T-cell (primary cell): ENCODE measurements at regions not wholly inside any gene's neighbourhood (a gene's known extent, or its start where the extent isn't known, plus 50 kb on each side); places are given as distances from the start of the nearest gene placed in this dataset.

ENCODE experiments used
- ATAC-seq, 4 experiments: fragments of 200-7000 bp in 3 of 4; fragments of 150-1000 bp in 1 of 4; cut with Tn5 transposase; replicated peaks in 1 of 4; 1 replicate in 3 of 4; 2 replicates in 1 of 4; pipeline ENCODE4 v1.10.0; 2021; ENCODE audit warnings: moderate library complexity in 3 of 4, mild to moderate bottlenecking in 2 of 4, moderate number of reproducible peaks in 1 of 4
- CTCF ChIA-PET, 2 donors: fragments of 300-600 bp; sonication (Branson Sonifier 250); formaldehyde crosslinking; loops; one replicate each; lab custom pipeline; 2022; ENCODE audit warnings: antibody characterized with exemption in 2 of 2; lab: Charles Lee
- POLR2A ChIA-PET, 2 donors: fragments of 300-600 bp; sonication (Branson Sonifier 250); formaldehyde crosslinking; loops; one replicate each; lab custom pipeline; 2022; ENCODE audit warnings: antibody characterized with exemption in 2 of 2; lab: Charles Lee
- DNase-seq, 35 experiments: peaks; one replicate each; pipeline versions ENCODE4 v3.0.0 to v3.0.0-alpha.2; 2013 to 2023
- H3K27ac ChIP-seq: one replicate; pipeline ENCODE4 v1.5.1; 2013; ENCODE audit warnings: low read length
- H3K27me3 ChIP-seq, 2 experiments: replicated peaks in 1 of 2; 1 replicate in 1 of 2; 2 replicates in 1 of 2; pipeline versions ENCODE4 v1.6.1 to v1.7.0; 2013; ENCODE audit warnings: low read length in 1 of 2, mixed read lengths in 1 of 2; ENCODE audit not compliant: control insufficient read depth in 2 of 2, insufficient read depth in 2 of 2; ENCODE audit errors: extremely low read depth in 1 of 2
- H3K36me3 ChIP-seq, 2 donors: 1 replicate in 1 of 2; 2 replicates in 1 of 2; pipeline versions ENCODE4 v1.6.1 to v1.7.0; 2013; ENCODE audit warnings: low read length in 1 of 2; ENCODE audit not compliant: control insufficient read depth in 2 of 2, insufficient read depth in 1 of 2; ENCODE audit errors: extremely low read depth in 1 of 2
- H3K4me1 ChIP-seq, 2 experiments: 1 replicate in 1 of 2; 2 replicates in 1 of 2; pipeline versions ENCODE4 v1.6.1 to v1.7.0; 2013; ENCODE audit warnings: low read length in 2 of 2, mixed read lengths in 1 of 2; ENCODE audit not compliant: insufficient read depth in 2 of 2, control insufficient read depth in 1 of 2; ENCODE audit errors: extremely low read depth in 1 of 2
- H3K4me3 ChIP-seq, 2 donors: 1 replicate in 1 of 2; 2 replicates in 1 of 2; pipeline versions ENCODE4 v1.5.1 to v1.7.0; 2013; ENCODE audit warnings: mild to moderate bottlenecking in 2 of 2, low read length in 1 of 2, moderate library complexity in 1 of 2; ENCODE audit not compliant: control insufficient read depth in 1 of 2; ENCODE audit errors: extremely low read depth in 1 of 2
- H3K9me3 ChIP-seq: 2 replicates; pipeline ENCODE4 v1.7.0; 2013
- H3K27ac Mint-ChIP-seq, 2 donors: one replicate each; pipeline ENCODE4 v1.8.0; 2020 to 2021; ENCODE audit warnings: mild to moderate bottlenecking in 2 of 2, mixed read lengths in 2 of 2
- H3K27me3 Mint-ChIP-seq, 2 donors: one replicate each; pipeline ENCODE4 v1.8.0; 2021 to 2022; ENCODE audit warnings: mixed read lengths in 2 of 2
- H3K36me3 Mint-ChIP-seq: one replicate; pipeline ENCODE4 v1.8.0; 2021; ENCODE audit warnings: mixed read lengths
- H3K4me1 Mint-ChIP-seq, 3 donors: one replicate each; pipeline ENCODE4 v1.8.0; 2020 to 2022; ENCODE audit warnings: mixed read lengths in 3 of 3, mild to moderate bottlenecking in 1 of 3
- H3K4me3 Mint-ChIP-seq, 3 donors: one replicate each; pipeline ENCODE4 v1.8.0; 2020 to 2022; ENCODE audit warnings: mild to moderate bottlenecking in 3 of 3, mixed read lengths in 3 of 3, moderate library complexity in 3 of 3
- H3K9me3 Mint-ChIP-seq, 3 donors: one replicate each; pipeline ENCODE4 v1.8.0; 2020 to 2022; ENCODE audit warnings: mixed read lengths in 3 of 3
- WGBS: methylation state at CpG from one replicate; pipeline ENCODE4 v1.1.5; 2013; ENCODE audit warnings: missing lambda C conversion rate; ENCODE audit not compliant: insufficient coverage; 5-methylcytosine and 5-hydroxymethylcytosine counted together

DNA sequence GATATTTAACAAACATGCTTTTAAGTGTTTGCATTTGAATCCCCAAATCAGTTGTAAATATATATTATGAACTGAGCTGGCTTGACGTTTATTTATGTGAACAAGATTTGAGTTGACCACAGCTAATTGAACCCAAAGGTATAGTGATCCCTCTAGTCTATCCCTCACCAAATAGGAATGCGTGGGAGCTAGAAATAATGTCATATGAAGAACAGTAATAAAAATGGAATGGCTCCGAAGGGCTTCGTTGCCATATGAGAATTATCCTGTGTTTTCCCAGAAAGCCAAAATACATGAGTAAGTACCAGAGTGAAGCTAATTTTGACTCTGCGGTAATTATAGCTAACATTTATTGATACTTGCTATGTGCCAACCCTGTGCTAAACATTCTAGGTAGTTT lies 142.7 kb downstream of the ADCYAP1 start:
- H3K4me1 Mint-ChIP-seq, result no peaks in the 10 kb centered on the region
- no peak for DNase-seq
- H3K9me3 Mint-ChIP-seq, result peaks cover 0 to 13% (median 4%) of the 10 kb centered on the region in 3 donors
- no peaks in the 10 kb centered on the region for H3K36me3 Mint-ChIP-seq
- H3K27ac Mint-ChIP-seq, result no peak overlapping the region
- no peak overlapping the region for H3K4me3 ChIP-seq
- H3K4me3 Mint-ChIP-seq, result no peak overlapping the region
- H3K27ac ChIP-seq, result no peak overlapping the region
- CTCF ChIA-PET, result no interaction called here
- no peaks in the 10 kb centered on the region for H3K9me3 ChIP-seq
- H3K36me3 ChIP-seq, result no peaks in the 10 kb centered on the region
- no peak for ATAC-seq
- no CpG with 5 or more reads among the region's 5 CpGs for WGBS
- POLR2A ChIA-PET, result interaction anchor here in 1 of 2 donors (0.6 kb wide), 1 partner anchor 132 kb away, joined by 6 read pairs; no protein-coding TSS in a partner anchor
- H3K4me1 ChIP-seq, result no peaks in the 10 kb centered on the region
- no peaks in the 10 kb centered on the region for H3K27me3 ChIP-seq
- peaks cover 0 to 2% of the 10 kb centered on the region in 2 donors for H3K27me3 Mint-ChIP-seq

GRCh38 chr18:1048032-1048431 lies 143.4 kb downstream of the ADCYAP1 start:
- no peak for ATAC-seq
- H3K4me3 ChIP-seq, result no peak overlapping the region
- H3K4me1 ChIP-seq, result no peaks in the 10 kb centered on the region
- no peaks in the 10 kb centered on the region for H3K9me3 ChIP-seq
- Mint-ChIP-seq H3K4me3 (no peak overlapping the region), H3K36me3 (no peaks in the 10 kb centered on the region), H3K9me3 (peaks cover 0 to 12% (median 0%) of the 10 kb centered on the region in 3 donors), H3K27me3 (peaks cover 0 to 2% of the 10 kb centered on the region in 2 donors), H3K27ac (no peak overlapping the region), H3K4me1 (no peaks in the 10 kb centered on the region)
- H3K27me3 ChIP-seq, result no peaks in the 10 kb centered on the region
- ChIA-PET POLR2A (no interaction called here), CTCF (no interaction called here)
- H3K36me3 ChIP-seq, result no peaks in the 10 kb centered on the region
- no peak overlapping the region for H3K27ac ChIP-seq
- no CpG with 5 or more reads among the region's 4 CpGs for WGBS
- no peak for DNase-seq

DNA sequence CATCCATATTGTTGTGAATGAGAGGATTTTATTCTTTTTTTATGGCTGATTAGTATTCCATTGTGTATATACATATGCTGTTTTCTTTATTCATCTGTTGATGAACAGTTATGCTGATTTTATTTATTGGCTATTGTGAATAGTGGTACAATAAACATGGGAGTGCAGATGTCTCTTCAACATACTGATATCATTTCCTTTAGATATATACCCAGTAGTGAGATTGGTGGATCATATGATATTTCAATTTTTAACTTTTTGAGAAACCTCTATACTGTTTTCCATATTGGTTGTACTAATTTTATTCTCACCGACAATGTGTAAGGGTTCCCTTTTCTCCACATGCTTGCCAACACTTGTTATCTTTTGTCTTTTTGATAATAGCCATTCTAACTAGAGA lies 144.5 kb downstream of the ADCYAP1 start:
- WGBS, result no CpG with 5 or more reads among the region's 1 CpG

DNA sequence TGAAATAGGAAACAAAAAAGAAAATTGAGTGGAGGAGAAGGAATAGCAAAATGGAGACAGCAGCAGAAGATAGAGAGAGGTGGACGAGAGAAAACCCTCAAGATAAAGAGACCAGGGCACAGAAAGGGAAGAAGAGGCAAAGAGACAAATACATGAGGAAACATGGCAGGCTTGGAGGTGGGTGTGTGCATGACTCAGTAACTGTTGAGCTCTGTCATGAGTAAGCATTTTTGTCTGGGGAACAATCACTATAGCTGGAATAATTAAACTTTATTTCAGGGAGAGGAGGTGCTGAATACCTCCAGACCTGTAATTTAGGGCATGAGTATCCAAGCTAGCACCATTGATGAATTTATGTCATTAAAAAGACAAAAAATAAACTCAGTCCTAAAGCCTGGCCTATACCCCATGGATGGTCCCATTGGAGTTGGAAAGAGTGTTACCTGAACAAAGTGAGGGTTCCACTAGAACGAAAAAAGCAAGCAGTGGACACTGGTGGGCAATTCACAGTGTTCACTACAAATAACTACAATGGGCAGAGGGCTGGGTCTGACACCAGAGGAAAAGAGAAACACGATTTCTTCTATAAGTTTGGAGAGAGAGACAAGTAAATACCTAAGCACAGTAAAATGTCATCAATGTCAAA lies 145.5 kb downstream of the ADCYAP1 start:
- peaks cover 0 to 2% of the 10 kb centered on the region in 2 donors for H3K27me3 Mint-ChIP-seq
- DNase-seq, result no peak
- no peak for ATAC-seq
- H3K36me3 Mint-ChIP-seq, result no peaks in the 10 kb centered on the region
- no peak overlapping the region for H3K4me3 Mint-ChIP-seq
- no peak overlapping the region for H3K4me3 ChIP-seq
- WGBS, result 27% methylated on average over 1 of the region's 3 CpGs
- no peak overlapping the region for H3K27ac Mint-ChIP-seq
- H3K36me3 ChIP-seq, result no peaks in the 10 kb centered on the region
- H3K27me3 ChIP-seq, result no peaks in the 10 kb centered on the region
- peaks cover 0 to 3% (median 0%) of the 10 kb centered on the region in 3 donors for H3K9me3 Mint-ChIP-seq
- CTCF ChIA-PET, result no interaction called here
- POLR2A ChIA-PET, result no interaction called here
- no peaks in the 10 kb centered on the region for H3K4me1 ChIP-seq
- no peak overlapping the region for H3K27ac ChIP-seq
- no peaks in the 10 kb centered on the region for H3K4me1 Mint-ChIP-seq
- H3K9me3 ChIP-seq, result no peaks in the 10 kb centered on the region

More for the DNA sequence above, 144.5 kb downstream of the ADCYAP1 start:
- Histone ChIP-seq H3K4me1 (no peaks in the 10 kb centered on the region), H3K36me3 (no peaks in the 10 kb centered on the region), H3K27ac (no peak overlapping the region), H3K27me3 (no peaks in the 10 kb centered on the region), H3K4me3 (no peak overlapping the region), H3K9me3 (no peaks in the 10 kb centered on the region)
- Mint-ChIP-seq H3K27me3 (peaks cover 0 to 2% of the 10 kb centered on the region in 2 donors), H3K27ac (no peak overlapping the region), H3K36me3 (no peaks in the 10 kb centered on the region), H3K9me3 (peaks cover 0 to 3% (median 0%) of the 10 kb centered on the region in 3 donors), H3K4me1 (no peaks in the 10 kb centered on the region), H3K4me3 (no peak overlapping the region)
- POLR2A ChIA-PET, result no interaction called here
- CTCF ChIA-PET, result no interaction called here
- DNase-seq (no peak), ATAC-seq (no peak)

DNA sequence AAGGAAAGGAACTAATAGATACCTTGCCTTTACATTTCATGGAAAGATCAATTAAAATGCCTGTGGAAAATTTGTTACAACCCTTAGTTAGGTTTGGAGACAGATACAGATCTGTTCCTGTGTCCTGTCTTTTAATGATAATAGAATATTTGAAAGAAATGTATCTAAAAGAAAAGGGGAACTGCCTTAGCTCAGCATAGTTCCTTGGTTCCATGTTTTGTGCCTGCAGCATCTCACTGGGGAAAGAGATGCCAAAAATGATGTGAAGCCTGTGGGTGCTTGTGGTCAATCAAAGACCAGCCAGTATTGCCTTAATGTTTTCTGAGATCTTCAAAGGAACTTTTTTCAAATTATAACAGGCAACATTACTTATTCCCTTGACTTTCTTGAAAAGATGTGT lies 147.6 kb downstream of the ADCYAP1 start:
- no peak for DNase-seq
- H3K4me3 ChIP-seq, result no peak overlapping the region
- peaks cover 0 to 2% of the 10 kb centered on the region in 2 donors for H3K27me3 Mint-ChIP-seq
- H3K4me3 Mint-ChIP-seq, result no peak overlapping the region
- H3K27ac ChIP-seq, result no peak overlapping the region
- H3K27ac Mint-ChIP-seq, result no peak overlapping the region
- H3K36me3 ChIP-seq, result no peaks in the 10 kb centered on the region
- ATAC-seq, result no peak
- CTCF ChIA-PET, result no interaction called here
- H3K9me3 Mint-ChIP-seq, result peaks cover 3 to 6% (median 4%) of the 10 kb centered on the region in 3 donors
- H3K4me1 ChIP-seq, result no peaks in the 10 kb centered on the region
- H3K36me3 Mint-ChIP-seq, result no peaks in the 10 kb centered on the region
- H3K9me3 ChIP-seq, result no peaks in the 10 kb centered on the region
- H3K4me1 Mint-ChIP-seq, result no peaks in the 10 kb centered on the region
- no peaks in the 10 kb centered on the region for H3K27me3 ChIP-seq
- POLR2A ChIA-PET, result no interaction called here

- Histone ChIP-seq H3K27me3 (no peaks in the 10 kb centered on the region), H3K27ac (no peak overlapping the region), H3K4me1 (no peaks in the 10 kb centered on the region), H3K9me3 (no peaks in the 10 kb centered on the region), H3K36me3 (no peaks in the 10 kb centered on the region), H3K4me3 (no peak overlapping the region)
- Mint-ChIP-seq H3K4me1 (no peaks in the 10 kb centered on the region), H3K27ac (no peak overlapping the region), H3K27me3 (peaks cover 0 to 2% of the 10 kb centered on the region in 2 donors), H3K9me3 (peaks cover 11 to 15% (median 14%) of the 10 kb centered on the region in 3 donors), H3K4me3 (no peak overlapping the region), H3K36me3 (no peaks in the 10 kb centered on the region)
- ATAC-seq (no peak), DNase-seq (no peak)
- 47% methylated on average over 3 of the region's 5 CpGs for WGBS
- ChIA-PET POLR2A (no interaction called here), CTCF (no interaction called here)
Measured at GRCh38 chr18:1053331-1054315, 149.0 kb downstream of the ADCYAP1 start.
